AG10803 (cell line): ENCODE measurements at regions not wholly inside any gene's neighbourhood (a gene's known extent, or its start where the extent isn't known, plus 50 kb on each side); places are given as distances from the start of the nearest gene placed in this dataset.
"Not testable (repeated sequence)": the region's sequence is repeated elsewhere in the genome, so short reads cannot be mapped to it uniquely, and the experiment has no call there.

ENCODE experiments used
- DNase-seq: peaks from one replicate; pipeline ENCODE4 v3.0.0; 2010; ENCODE audit warnings: low read depth
- H3K4me3 ChIP-seq: 2 replicates; pipeline ENCODE4 v1.5.1; 2011; ENCODE audit warnings: mild to moderate bottlenecking, low read length, control low read depth
- TF ChIP-seq, protein P1 (sequence below): conservative IDR thresholded peaks from 2 replicates; pipeline ENCODE4 v1.5.1; 2011; ENCODE audit warnings: mild to moderate bottlenecking, low read length, control low read depth, inconsistent platforms

DNA sequence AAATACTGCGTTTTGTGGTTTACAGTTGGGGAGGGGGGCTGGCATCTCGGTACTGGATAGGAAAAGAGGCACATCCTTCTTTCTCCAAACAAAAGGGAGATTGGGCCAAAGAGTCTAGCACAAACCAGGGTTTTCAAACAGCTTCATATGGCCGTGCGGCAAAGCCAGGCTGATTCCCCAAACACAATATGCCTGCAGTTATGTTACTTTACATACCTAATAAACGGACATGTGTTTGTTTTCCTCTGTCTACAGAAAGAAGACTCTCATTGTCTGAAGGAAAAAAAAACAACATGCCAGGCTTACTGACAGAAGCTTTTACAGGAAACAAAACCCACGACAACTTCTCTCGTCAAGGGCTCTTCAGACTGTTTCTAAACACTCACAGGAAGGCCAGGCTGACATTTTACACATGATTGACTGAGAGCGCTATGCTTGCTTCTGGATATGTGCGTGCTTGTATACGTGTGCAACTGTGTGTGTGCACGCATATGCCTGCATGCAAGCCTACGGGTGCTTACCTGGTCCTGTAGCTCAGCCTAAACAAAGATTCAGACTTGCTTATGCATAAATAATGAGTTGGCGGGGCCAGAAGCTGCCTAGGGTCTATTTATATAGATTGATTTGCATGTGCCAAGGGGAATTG lies 461.0 kb upstream of the C16orf82 start:
- no peak overlapping the region for H3K4me3 ChIP-seq
- DNase-seq, result no peak

DNA sequence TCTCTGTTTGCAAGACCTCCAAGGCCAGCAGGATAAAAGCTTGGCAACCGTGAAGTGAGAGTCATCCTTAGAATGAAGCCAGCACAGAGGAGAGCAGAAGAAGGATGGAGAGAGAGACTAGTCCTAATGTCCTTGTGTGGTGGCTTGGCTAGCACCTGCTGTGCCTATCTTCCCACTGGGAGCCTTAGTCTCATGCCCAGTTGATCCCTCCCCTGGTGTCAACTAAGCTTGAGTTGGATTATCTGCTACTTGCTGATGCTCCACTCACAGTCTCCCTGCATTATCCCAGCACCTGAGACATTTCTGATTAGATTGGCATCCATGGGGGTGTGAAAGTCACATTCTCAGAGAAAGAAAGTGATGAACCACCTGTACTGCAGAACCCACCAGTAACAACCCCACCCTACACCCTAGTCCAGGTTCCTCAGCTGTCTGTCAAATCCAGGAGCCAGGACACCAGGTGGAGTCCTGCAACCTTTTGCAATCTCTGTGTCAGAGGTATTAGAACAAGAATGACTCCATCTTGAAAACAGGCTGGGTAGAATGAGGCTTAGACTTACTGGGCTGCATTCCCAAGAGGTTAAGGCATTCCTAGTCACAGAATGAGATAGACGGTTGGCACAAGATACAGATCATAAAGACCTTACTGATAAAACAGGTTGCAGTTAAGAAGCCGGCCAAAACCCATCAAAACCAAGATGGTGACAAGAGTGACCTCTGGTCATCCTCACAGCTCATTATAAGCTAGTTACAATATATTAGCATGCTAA lies 460.2 kb upstream of the C16orf82 start:
- no peak overlapping the region for H3K4me3 ChIP-seq
- TF ChIP-seq, protein P1, sequence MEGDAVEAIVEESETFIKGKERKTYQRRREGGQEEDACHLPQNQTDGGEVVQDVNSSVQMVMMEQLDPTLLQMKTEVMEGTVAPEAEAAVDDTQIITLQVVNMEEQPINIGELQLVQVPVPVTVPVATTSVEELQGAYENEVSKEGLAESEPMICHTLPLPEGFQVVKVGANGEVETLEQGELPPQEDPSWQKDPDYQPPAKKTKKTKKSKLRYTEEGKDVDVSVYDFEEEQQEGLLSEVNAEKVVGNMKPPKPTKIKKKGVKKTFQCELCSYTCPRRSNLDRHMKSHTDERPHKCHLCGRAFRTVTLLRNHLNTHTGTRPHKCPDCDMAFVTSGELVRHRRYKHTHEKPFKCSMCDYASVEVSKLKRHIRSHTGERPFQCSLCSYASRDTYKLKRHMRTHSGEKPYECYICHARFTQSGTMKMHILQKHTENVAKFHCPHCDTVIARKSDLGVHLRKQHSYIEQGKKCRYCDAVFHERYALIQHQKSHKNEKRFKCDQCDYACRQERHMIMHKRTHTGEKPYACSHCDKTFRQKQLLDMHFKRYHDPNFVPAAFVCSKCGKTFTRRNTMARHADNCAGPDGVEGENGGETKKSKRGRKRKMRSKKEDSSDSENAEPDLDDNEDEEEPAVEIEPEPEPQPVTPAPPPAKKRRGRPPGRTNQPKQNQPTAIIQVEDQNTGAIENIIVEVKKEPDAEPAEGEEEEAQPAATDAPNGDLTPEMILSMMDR, result no peak
- DNase-seq, result no peak

More for the DNA sequence above, 461.0 kb upstream of the C16orf82 start:
- TF ChIP-seq, protein P1, result no peak

DNA sequence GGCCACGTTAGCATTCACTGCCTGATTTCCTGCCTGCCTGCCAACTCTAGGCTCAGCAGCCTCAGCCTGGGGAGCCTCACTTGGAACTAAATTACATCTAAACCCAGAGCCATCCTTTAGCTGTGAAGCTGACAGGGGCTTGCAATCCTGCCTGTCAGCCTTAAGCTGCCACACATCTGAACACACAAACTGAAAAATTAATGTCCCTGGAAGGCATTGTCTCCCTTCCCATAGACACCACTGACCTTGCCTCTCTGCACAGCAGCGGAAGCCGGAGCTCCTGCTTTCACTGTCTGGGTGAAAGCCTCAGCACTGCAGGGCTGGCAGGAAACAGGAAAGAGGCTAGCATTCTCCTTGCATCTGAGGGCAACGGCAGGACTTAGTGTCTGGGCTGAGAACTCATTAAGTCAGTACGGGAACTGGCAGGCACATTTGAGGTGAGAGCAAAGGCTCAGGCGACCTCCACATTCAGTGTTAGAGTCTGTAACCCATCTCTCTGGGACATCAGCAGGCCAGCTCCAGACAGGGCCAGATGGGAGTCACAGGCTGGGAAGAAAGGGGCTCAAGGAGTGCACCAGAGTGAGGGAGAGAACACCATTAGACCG lies 452.4 kb upstream of the C16orf82 start:
- DNase-seq, result no peak

DNA sequence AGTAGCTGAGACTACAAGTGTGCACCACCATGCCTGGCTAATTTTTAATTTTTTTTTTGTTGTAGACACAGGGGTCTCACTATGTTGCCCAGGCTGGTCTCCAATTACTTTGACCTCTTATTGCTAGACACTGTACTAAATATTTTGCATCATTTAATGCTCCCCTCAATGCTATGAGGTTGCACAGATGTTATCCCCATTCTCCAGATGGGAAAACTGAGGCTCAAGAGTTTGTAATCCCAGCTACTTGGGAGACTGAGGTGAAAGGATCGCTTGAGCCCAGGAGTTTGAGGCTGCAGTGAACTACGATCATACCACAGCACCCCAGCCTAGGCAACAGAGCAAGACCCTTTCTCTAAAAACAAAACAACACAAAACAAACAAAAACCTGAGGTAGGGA lies 443.3 kb upstream of the C16orf82 start:
- TF ChIP-seq, protein P1, result no peak
- DNase-seq, result no peak

More for the DNA sequence above, 452.4 kb upstream of the C16orf82 start:
- H3K4me3 ChIP-seq, result no peak overlapping the region
- TF ChIP-seq, protein P1, result no peak

DNA sequence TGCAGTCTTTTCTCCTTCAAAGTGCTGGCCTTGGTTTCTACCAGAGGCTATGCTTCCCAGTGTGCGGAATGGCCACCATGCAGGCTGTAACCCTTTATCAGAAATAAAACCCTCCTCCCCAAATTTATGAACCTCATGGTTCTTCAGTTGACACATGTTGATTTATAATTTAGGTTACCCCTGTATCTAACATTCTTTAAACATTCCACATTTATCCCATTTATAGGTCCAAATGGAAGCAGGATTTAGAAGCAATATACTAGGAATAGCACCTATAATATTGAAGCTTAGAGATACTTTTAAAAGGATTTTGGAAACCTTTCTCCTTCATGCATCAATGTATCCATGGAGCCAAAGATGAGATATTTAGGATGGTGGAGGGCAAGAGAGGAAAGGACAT lies 438.8 kb upstream of the C16orf82 start:
- DNase-seq, result no peak
- no peak overlapping the region for H3K4me3 ChIP-seq
- TF ChIP-seq, protein P1, result no peak

More for the DNA sequence above, 443.3 kb upstream of the C16orf82 start:
- no peak overlapping the region for H3K4me3 ChIP-seq

DNA sequence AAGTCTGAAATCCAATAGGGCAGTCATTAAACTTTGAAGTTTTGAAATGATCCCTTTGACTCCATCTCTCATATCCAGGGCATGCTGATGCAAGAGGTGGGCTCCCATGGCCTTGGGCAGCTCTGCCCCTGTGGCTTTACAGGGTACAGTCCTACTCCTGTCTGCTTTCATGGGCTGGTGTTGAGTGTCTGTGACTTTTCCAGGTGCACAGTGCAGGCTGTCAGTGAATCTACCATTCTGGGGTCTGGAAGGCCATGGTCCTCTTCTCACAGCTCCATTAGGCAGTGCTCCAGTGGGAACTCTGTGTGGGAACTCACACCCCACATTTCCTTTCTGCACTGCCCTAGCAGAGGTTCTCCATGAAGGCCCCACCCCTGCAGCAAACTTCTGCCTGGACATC lies 435.4 kb upstream of the C16orf82 start:
- not testable (repeated sequence) for DNase-seq, H3K4me3 ChIP-seq

DNA sequence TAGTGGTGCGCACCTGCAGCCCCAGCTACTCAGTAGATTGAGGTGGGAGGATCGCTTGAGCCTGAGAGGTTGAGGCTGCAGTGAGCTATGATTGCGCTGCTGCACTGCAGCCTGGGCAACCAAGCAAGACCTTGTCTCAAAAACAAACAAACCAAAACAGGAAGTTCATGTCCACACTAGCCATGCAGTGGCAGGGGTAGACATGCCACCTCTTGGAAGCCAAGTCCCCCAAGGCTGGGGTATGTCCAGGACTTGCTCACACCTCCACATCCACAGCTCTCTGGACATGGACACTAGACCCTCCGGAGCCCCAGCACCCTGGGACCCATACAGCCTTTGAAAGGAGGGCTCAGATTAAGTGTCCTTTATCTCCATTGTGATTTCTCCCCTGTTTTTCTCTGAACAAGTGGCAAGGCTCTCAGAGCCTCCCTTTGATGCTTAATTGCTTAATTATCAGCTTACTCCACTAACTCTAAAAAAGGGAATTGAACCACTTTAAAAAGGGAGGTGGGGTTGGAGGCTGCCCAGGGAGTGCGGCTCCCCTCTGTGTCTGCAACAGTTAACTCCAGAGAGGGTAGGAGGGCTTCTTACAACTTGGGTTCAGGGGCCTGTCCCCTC lies 424.6 kb upstream of the C16orf82 start:
- H3K4me3 ChIP-seq, result no peak overlapping the region
- DNase-seq, result no peak
- TF ChIP-seq, protein P1, result no peak
